ENCODE measurements at regions not wholly inside any gene's neighbourhood (a gene's known extent, or its start where the extent isn't known, plus 50 kb on each side); places are given as distances from the start of the nearest gene placed in this dataset.

DNA sequence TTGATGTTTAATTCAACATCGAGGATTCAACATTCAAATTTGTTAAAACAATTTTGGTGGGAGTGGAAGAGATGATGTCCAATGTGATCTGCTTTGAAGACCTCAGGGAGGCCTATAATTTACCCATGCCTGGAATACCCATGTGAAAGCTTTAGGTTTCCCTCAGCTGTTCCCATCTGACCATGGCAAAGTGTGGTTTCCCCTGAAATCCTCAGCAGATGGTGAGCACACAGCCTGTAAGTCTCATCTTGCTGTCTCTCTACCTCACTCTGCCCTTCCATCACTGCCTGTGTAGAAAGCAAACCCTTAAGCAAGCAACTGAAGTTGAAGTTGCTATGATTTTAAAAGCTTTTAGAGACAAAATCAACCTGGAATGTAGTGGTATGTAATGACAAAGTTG, 80.1 kb upstream of the ATF3 start:
- H3K27ac ChIP-seq (ENCODE audit: low read depth, low read length) = no peak overlapping the region
- H3K36me3 ChIP-seq (ENCODE audit: control insufficient read depth, insufficient read depth, low read length) = no peaks in the 10 kb centered on the region
- peaks cover 3% of the 10 kb centered on the region for H3K4me1 ChIP-seq (ENCODE audit: control insufficient read depth, insufficient read depth, low read length)
- H3K9me3 ChIP-seq (ENCODE audit: control insufficient read depth, low read length) = no peaks in the 10 kb centered on the region
- H3K36me3 Mint-ChIP-seq (ENCODE audit: low read depth) = no peaks in the 10 kb centered on the region
- no peaks in the 10 kb centered on the region for H3K9me3 Mint-ChIP-seq
- H3K9ac ChIP-seq (ENCODE audit: extremely low read depth, low read length, poor library complexity, severe bottlenecking) = no peak overlapping the region
- 89 to 100% methylated on average over 1 of the region's 1 CpG for WGBS, 2 experiments (ENCODE audit: insufficient coverage in 1 of 2, insufficient read length in 1 of 2)
- H3K4me1 Mint-ChIP-seq = peaks cover 25% of the 10 kb centered on the region
- no peaks in the 10 kb centered on the region for H3K27me3 ChIP-seq (ENCODE audit: control insufficient read depth, insufficient read depth, low read length, poor library complexity, severe bottlenecking)
- no peaks in the 10 kb centered on the region for H3K27me3 Mint-ChIP-seq (ENCODE audit: insufficient read depth)
- DNase-seq = no peak
- H3K27ac Mint-ChIP-seq = no peak overlapping the region
- H3K4me3 ChIP-seq (ENCODE audit: low read length) = no peak overlapping the region
- TF ChIP-seq, protein P1, sequence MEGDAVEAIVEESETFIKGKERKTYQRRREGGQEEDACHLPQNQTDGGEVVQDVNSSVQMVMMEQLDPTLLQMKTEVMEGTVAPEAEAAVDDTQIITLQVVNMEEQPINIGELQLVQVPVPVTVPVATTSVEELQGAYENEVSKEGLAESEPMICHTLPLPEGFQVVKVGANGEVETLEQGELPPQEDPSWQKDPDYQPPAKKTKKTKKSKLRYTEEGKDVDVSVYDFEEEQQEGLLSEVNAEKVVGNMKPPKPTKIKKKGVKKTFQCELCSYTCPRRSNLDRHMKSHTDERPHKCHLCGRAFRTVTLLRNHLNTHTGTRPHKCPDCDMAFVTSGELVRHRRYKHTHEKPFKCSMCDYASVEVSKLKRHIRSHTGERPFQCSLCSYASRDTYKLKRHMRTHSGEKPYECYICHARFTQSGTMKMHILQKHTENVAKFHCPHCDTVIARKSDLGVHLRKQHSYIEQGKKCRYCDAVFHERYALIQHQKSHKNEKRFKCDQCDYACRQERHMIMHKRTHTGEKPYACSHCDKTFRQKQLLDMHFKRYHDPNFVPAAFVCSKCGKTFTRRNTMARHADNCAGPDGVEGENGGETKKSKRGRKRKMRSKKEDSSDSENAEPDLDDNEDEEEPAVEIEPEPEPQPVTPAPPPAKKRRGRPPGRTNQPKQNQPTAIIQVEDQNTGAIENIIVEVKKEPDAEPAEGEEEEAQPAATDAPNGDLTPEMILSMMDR (conservative IDR thresholded peaks at IDR 0.05) = no peak
- H3K4me3 Mint-ChIP-seq = no peak overlapping the region

GRCh38 chr1:212529211-212529741, 79.3 kb upstream of the ATF3 start:
- 86 to 94% methylated on average over 6 of the region's 6 CpGs for WGBS, 2 experiments (ENCODE audit: insufficient coverage in 1 of 2, insufficient read length in 1 of 2)
- no peak overlapping the region for H3K9ac ChIP-seq (ENCODE audit: extremely low read depth, low read length, poor library complexity, severe bottlenecking)
- Mint-ChIP-seq H3K27me3 (ENCODE audit: insufficient read depth) (no peaks in the 10 kb centered on the region), H3K27ac (no peak overlapping the region), H3K9me3 (no peaks in the 10 kb centered on the region), H3K4me1 (peaks cover 25% of the 10 kb centered on the region), H3K4me3 (no peak overlapping the region), H3K36me3 (ENCODE audit: low read depth) (no peaks in the 10 kb centered on the region)
- no peaks in the 10 kb centered on the region for H3K36me3 ChIP-seq (ENCODE audit: control insufficient read depth, insufficient read depth, low read length)
- no peak for DNase-seq
- H3K4me1 ChIP-seq (ENCODE audit: control insufficient read depth, insufficient read depth, low read length) = peaks cover 3% of the 10 kb centered on the region
- H3K4me3 ChIP-seq (ENCODE audit: low read length) = no peak overlapping the region
- TF ChIP-seq, protein P1 (conservative IDR thresholded peaks at IDR 0.05) = no peak
- H3K27me3 ChIP-seq (ENCODE audit: control insufficient read depth, insufficient read depth, low read length, poor library complexity, severe bottlenecking) = no peaks in the 10 kb centered on the region
- H3K9me3 ChIP-seq (ENCODE audit: control insufficient read depth, low read length) = no peaks in the 10 kb centered on the region
- H3K27ac ChIP-seq (ENCODE audit: low read depth, low read length) = no peak overlapping the region

DNA sequence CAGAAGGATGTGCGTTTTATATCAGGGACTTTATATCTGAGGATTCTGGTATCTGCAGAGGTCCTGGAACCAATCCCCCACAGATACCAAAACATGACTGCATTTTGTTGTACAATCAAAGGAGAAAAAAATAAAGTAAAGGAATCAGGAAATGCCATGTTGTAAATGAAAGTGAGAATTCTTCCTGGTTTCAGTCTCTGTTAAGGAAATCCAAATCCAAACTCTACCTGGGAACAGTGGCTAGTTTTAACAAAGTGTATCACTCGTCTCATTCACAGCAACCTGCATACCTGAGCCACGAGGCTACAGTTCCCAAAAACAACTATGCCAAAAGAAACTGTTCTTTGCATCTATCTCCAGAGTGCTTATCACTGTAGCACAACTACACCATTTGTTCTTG, 77.3 kb upstream of the ATF3 start:
- DNase-seq = no peak
- Mint-ChIP-seq H3K4me3 (no peak overlapping the region), H3K4me1 (peaks cover 21% of the 10 kb centered on the region), H3K36me3 (ENCODE audit: low read depth) (no peaks in the 10 kb centered on the region), H3K9me3 (no peaks in the 10 kb centered on the region), H3K27ac (no peak overlapping the region), H3K27me3 (ENCODE audit: insufficient read depth) (no peaks in the 10 kb centered on the region)
- Histone ChIP-seq H3K9ac (ENCODE audit: extremely low read depth, low read length, poor library complexity, severe bottlenecking) (no peak overlapping the region), H3K27me3 (ENCODE audit: control insufficient read depth, insufficient read depth, low read length, poor library complexity, severe bottlenecking) (no peaks in the 10 kb centered on the region), H3K4me3 (ENCODE audit: low read length) (no peak overlapping the region), H3K9me3 (ENCODE audit: control insufficient read depth, low read length) (no peaks in the 10 kb centered on the region), H3K36me3 (ENCODE audit: control insufficient read depth, insufficient read depth, low read length) (no peaks in the 10 kb centered on the region), H3K27ac (ENCODE audit: low read depth, low read length) (no peak overlapping the region), H3K4me1 (ENCODE audit: control insufficient read depth, insufficient read depth, low read length) (peaks cover under 1% of the 10 kb centered on the region)
- WGBS, 2 experiments (ENCODE audit: insufficient coverage in 1 of 2, insufficient read length in 1 of 2) = 87 to 100% methylated on average over 1 to 3 of the region's 3 CpGs
- TF ChIP-seq, protein P1 (conservative IDR thresholded peaks at IDR 0.05) = no peak

Measured in endodermal cell (in vitro differentiated cells).